ENCODE measurements at regions not wholly inside any gene's neighbourhood (a gene's known extent, or its start where the extent isn't known, plus 50 kb on each side); places are given as distances from the start of the nearest gene placed in this dataset.

- Histone ChIP-seq H2AFZ (no peak overlapping the region), H3K9me2 (ENCODE audit: insufficient read depth) (peaks cover 4% of the 10 kb centered on the region; the same call in 1 of the 2 replicates), H3K9me3 (ENCODE audit: insufficient read depth, low read depth) (no peaks in the 10 kb centered on the region), H3K27me3 (ENCODE audit: insufficient read depth, low read depth) (no peaks in the 10 kb centered on the region), H3K79me2 (ENCODE audit: low read depth) (no peaks in the 10 kb centered on the region), H3K4me3 (no peak overlapping the region), H4K20me1 (ENCODE audit: insufficient read depth) (no peaks in the 10 kb centered on the region), H3K4me2 (no peak overlapping the region), H3K4me1 (replicated peaks; ENCODE audit: insufficient read depth) (peaks cover 11% of the 10 kb centered on the region), H3K36me3 (ENCODE audit: low read depth) (no peaks in the 10 kb centered on the region), H3F3A (ENCODE audit: insufficient read depth, low read depth) (no peaks in the 10 kb centered on the region), H3K27ac (no peak overlapping the region)
- no TSS peak for BruUV-seq (replicated peaks)
- CTCF ChIA-PET: no interaction called here
- POLR2A ChIA-PET (ENCODE audit: unreplicated experiment): no interaction called here
- no peak for DNase-seq
- TF ChIP-seq EZH2 (IDR thresholded peaks at IDR 0.05; ENCODE audit: low read depth): no peak
- no peak for TF ChIP-seq CTCF (conservative IDR thresholded peaks at IDR 0.05)
- intact Hi-C loops (cut with micrococcal nuclease; ENCODE audit: unreplicated experiment): no loop called here
These were observed 166.0 kb upstream of the MDFIC start for GRCh38 chr7:114755856-114756255.

- H3K27me3 ChIP-seq (ENCODE audit: insufficient read depth, low read depth): no peaks in the 10 kb centered on the region
- H3K4me3 ChIP-seq: no peak overlapping the region
- no peaks in the 10 kb centered on the region for H3K9me3 ChIP-seq (ENCODE audit: insufficient read depth, low read depth)
- no peaks in the 10 kb centered on the region for H3F3A ChIP-seq (ENCODE audit: insufficient read depth, low read depth)
- H2AFZ ChIP-seq: no peak overlapping the region
- no peak for DNase-seq
- no peak overlapping the region for H3K4me2 ChIP-seq
- TF ChIP-seq EZH2 (IDR thresholded peaks at IDR 0.05; ENCODE audit: low read depth): no peak
- no peak for TF ChIP-seq CTCF (conservative IDR thresholded peaks at IDR 0.05)
- H4K20me1 ChIP-seq (ENCODE audit: insufficient read depth): no peaks in the 10 kb centered on the region
- peaks cover 4% of the 10 kb centered on the region; the same call in 1 of the 2 replicates for H3K9me2 ChIP-seq (ENCODE audit: insufficient read depth)
- no peaks in the 10 kb centered on the region for H3K79me2 ChIP-seq (ENCODE audit: low read depth)
- no peak overlapping the region for H3K27ac ChIP-seq
- ChIA-PET CTCF (no interaction called here), POLR2A (ENCODE audit: unreplicated experiment) (interaction anchor here (0.5 kb wide), 1 partner anchor 70 kb away, joined by 7 read pairs; no protein-coding TSS in a partner anchor)
- H3K4me1 ChIP-seq (replicated peaks; ENCODE audit: insufficient read depth): peaks cover 11% of the 10 kb centered on the region
- intact Hi-C loops (cut with micrococcal nuclease; ENCODE audit: unreplicated experiment): no loop called here
- BruUV-seq (replicated peaks): no TSS peak
- H3K36me3 ChIP-seq (ENCODE audit: low read depth): no peaks in the 10 kb centered on the region
These were observed 163.2 kb upstream of the MDFIC start for GRCh38 chr7:114758661-114759227.

- no peaks in the 10 kb centered on the region for H3K9me3 ChIP-seq (ENCODE audit: insufficient read depth, low read depth)
- H3K27ac ChIP-seq: no peak overlapping the region
- H3K27me3 ChIP-seq (ENCODE audit: insufficient read depth, low read depth): no peaks in the 10 kb centered on the region
- no peaks in the 10 kb centered on the region for H4K20me1 ChIP-seq (ENCODE audit: insufficient read depth)
- no peak for TF ChIP-seq EZH2 (IDR thresholded peaks at IDR 0.05; ENCODE audit: low read depth)
- no peak for TF ChIP-seq CTCF (conservative IDR thresholded peaks at IDR 0.05)
- no TSS peak for BruUV-seq (replicated peaks)
- H3K4me2 ChIP-seq: no peak overlapping the region
- ChIA-PET POLR2A (ENCODE audit: unreplicated experiment) (interaction anchor here (0.5 kb wide), 1 partner anchor 70 kb away, joined by 7 read pairs; no protein-coding TSS in a partner anchor), CTCF (no interaction called here)
- H3F3A ChIP-seq (ENCODE audit: insufficient read depth, low read depth): no peaks in the 10 kb centered on the region
- no peaks in the 10 kb centered on the region for H3K36me3 ChIP-seq (ENCODE audit: low read depth)
- no peak overlapping the region for H3K4me3 ChIP-seq
- DNase-seq: no peak
- no peaks in the 10 kb centered on the region for H3K79me2 ChIP-seq (ENCODE audit: low read depth)
- peaks cover 11% of the 10 kb centered on the region for H3K4me1 ChIP-seq (replicated peaks; ENCODE audit: insufficient read depth)
- intact Hi-C loops (cut with micrococcal nuclease; ENCODE audit: unreplicated experiment): no loop called here
- H3K9me2 ChIP-seq (ENCODE audit: insufficient read depth): 0 out of 2 replicates have a peak, but pooled peaks cover under 1% of the 10 kb centered on the region
- H2AFZ ChIP-seq: 0 out of 2 replicates have a peak overlapping the region, but pooled peaks have one; percentile 42
These were observed 162.4 kb upstream of the MDFIC start for GRCh38 chr7:114759347-114760062.

Measured in PC-9 (cell line).